NCI-H2227 treated with DMSO at 0.1 percent for 48 hours (cell line): ENCODE measurements at regions not wholly inside any gene's neighbourhood (a gene's known extent, or its start where the extent isn't known, plus 50 kb on each side); places are given as distances from the start of the nearest gene placed in this dataset.
"Not testable (repeated sequence)": the region's sequence is repeated elsewhere in the genome, so short reads cannot be mapped to it uniquely, and the experiment has no call there.

Experiments used
- DNase-seq: peaks from one replicate; lab custom pipeline; 2025; lab: John Stamatoyannopoulos, UW

GRCh38 chr7:94174375-94174774, 170.2 kb upstream of the BET1 start:
- no peak for DNase-seq

GRCh38 chr7:94174956-94175355, 170.8 kb upstream of the BET1 start:
- DNase-seq = no peak

GRCh38 chr7:94176694-94177200, 172.6 kb upstream of the BET1 start:
- DNase-seq = no peak

- no peak for DNase-seq
Measured at GRCh38 chr7:94177441-94177840, 173.3 kb upstream of the BET1 start.

- no peak for DNase-seq
Measured at GRCh38 chr7:94178230-94178629, 174.1 kb upstream of the BET1 start.

GRCh38 chr7:94179466-94179865, 175.3 kb upstream of the BET1 start:
- DNase-seq = no peak

GRCh38 chr7:94182066-94182465, 177.9 kb upstream of the BET1 start:
- no peak for DNase-seq

- DNase-seq = no peak
Measured at GRCh38 chr7:94182721-94183120, 178.6 kb upstream of the BET1 start.

- no peak for DNase-seq
Measured at GRCh38 chr7:94183289-94183749, 179.2 kb upstream of the BET1 start.

GRCh38 chr7:94183891-94184290, 179.7 kb upstream of the BET1 start:
- DNase-seq = no peak

- no peak for DNase-seq
Measured at GRCh38 chr7:94188350-94188749, 184.2 kb upstream of the BET1 start.

- no peak for DNase-seq
Measured at GRCh38 chr7:94190599-94191061, 186.5 kb upstream of the BET1 start.

GRCh38 chr7:94194426-94194825, 190.3 kb upstream of the BET1 start:
- DNase-seq = not testable (repeated sequence)

GRCh38 chr7:94195201-94195600, 191.0 kb upstream of the BET1 start:
- DNase-seq = no peak

GRCh38 chr7:94195813-94196212, 191.7 kb upstream of the BET1 start:
- no peak for DNase-seq

- peak; percentile 69 for DNase-seq
Measured at GRCh38 chr7:94205529-94205928, 189.2 kb upstream of the COL1A2 start.

- DNase-seq = no peak
Measured at GRCh38 chr7:94206295-94206694, 188.4 kb upstream of the COL1A2 start.

- DNase-seq = peak; percentile 97
Measured at GRCh38 chr7:94212160-94212559, 182.5 kb upstream of the COL1A2 start.

- DNase-seq = no peak
Measured at GRCh38 chr7:94216944-94217461, 177.7 kb upstream of the COL1A2 start.

GRCh38 chr7:94217766-94218165, 176.9 kb upstream of the COL1A2 start:
- DNase-seq = no peak

- DNase-seq = no peak
Measured at GRCh38 chr7:94222516-94222915, 172.2 kb upstream of the COL1A2 start.

GRCh38 chr7:94223375-94224084, 171.2 kb upstream of the COL1A2 start:
- peak; percentile 98 for DNase-seq

- no peak for DNase-seq
Measured at GRCh38 chr7:94228223-94228622, 166.5 kb upstream of the COL1A2 start.

GRCh38 chr7:94228678-94229077, 166.0 kb upstream of the COL1A2 start:
- no peak for DNase-seq
